Upper lobe of left lung (tissue), 6 donors: ENCODE measurements at regions not wholly inside any gene's neighbourhood (a gene's known extent, or its start where the extent isn't known, plus 50 kb on each side); places are given as distances from the start of the nearest gene placed in this dataset.

Source experiments
- ATAC-seq, 2 donors: fragments of 200-7000 bp; cut with Tn5 transposase; one replicate each; pipeline ENCODE4 v1.9.1; 2022; ENCODE audit warnings: mild to moderate bottlenecking in 2 of 2, moderate library complexity in 2 of 2; ENCODE audit not compliant: low FRiP score in 2 of 2
- DNase-seq, 2 donors: peaks; one replicate each; pipeline ENCODE4 v3.0.0-alpha.2; 2019 to 2020
- H3K27ac ChIP-seq, 4 donors: fragments of 200-600 bp; sonication (generic); one replicate each; pipeline ENCODE4 v1.5.1; 2016 to 2019
- H3K27me3 ChIP-seq, 4 donors: fragments of 200-600 bp; sonication (generic); one replicate each; pipeline ENCODE4 v1.5.1; 2017 to 2019
- H3K36me3 ChIP-seq, 4 donors: fragments of 200-600 bp; sonication (generic); one replicate each; pipeline ENCODE4 v1.5.1; 2016 to 2019
- H3K4me1 ChIP-seq, 4 donors: fragments of 200-600 bp; sonication (generic); one replicate each; pipeline ENCODE4 v1.5.1; 2018 to 2019
- H3K4me3 ChIP-seq, 4 donors: fragments of 200-600 bp; sonication (generic); one replicate each; pipeline ENCODE4 v1.5.1; 2017 to 2019; ENCODE audit warnings: mild to moderate bottlenecking in 2 of 4, moderate library complexity in 1 of 4
- H3K9me3 ChIP-seq, 4 donors: fragments of 200-600 bp; sonication (generic); one replicate each; pipeline ENCODE4 v1.5.1; 2018 to 2019
- CTCF ChIP-seq, 6 experiments: fragments of 450-650 bp in 4 of 6; fragments of 200-600 bp in 2 of 6; sonication (generic) in 2 of 6; IDR thresholded peaks; one replicate each; pipeline ENCODE4 v1.5.1; 2016 to 2019; ENCODE audit warnings: antibody characterized with exemption in 6 of 6
- EP300 ChIP-seq, 4 donors: sonication (generic); formaldehyde crosslinking; IDR thresholded peaks; one replicate each; pipeline ENCODE4 v1.5.1; 2017; ENCODE audit warnings: antibody characterized with exemption in 4 of 4, control low read depth in 2 of 4
- POLR2A ChIP-seq, 4 donors: fragments of 450-650 bp; IDR thresholded peaks; one replicate each; pipeline ENCODE4 v1.5.1; 2016 to 2017; ENCODE audit warnings: antibody characterized with exemption in 4 of 4, mild to moderate bottlenecking in 2 of 4
- POLR2AphosphoS5 ChIP-seq, 2 donors: sonication (generic); formaldehyde crosslinking; IDR thresholded peaks; one replicate each; pipeline ENCODE4 v1.5.1; 2017; ENCODE audit warnings: antibody characterized with exemption in 2 of 2
- WGBS, 2 donors: methylation state at CpG; one replicate each; pipeline ENCODE4 v1.1.5; 2017 to 2018; 5-methylcytosine and 5-hydroxymethylcytosine counted together
- donor health status: DM: no; HTN: no; CAD: no; lungs with moderate emphysema.
- donor health status: DM: no; HTN: yes; CAD: no; lungs with severe emphysema.

DNA sequence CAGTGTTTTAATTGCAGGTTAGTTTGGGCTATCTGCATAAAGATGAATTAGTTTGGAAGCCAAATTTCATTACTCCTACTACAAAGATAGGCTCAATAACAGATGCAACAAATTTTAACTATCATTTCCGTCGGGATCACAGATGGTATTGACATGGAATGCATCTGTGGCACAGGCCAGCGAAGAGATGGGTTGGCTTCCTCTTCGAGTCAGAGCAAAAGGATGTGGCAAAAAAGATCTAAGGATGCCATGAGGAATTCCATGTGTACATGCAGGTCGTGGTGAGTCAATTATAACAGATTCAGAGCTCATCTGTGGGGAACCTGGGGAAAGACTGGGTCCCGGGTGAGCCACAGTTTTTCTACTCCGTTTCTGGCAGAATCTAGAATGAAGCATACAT, 83.0 kb upstream of the CITED2 start:
- TF ChIP-seq EP300 (IDR thresholded peaks at IDR 0.05) (no peak), POLR2A (IDR thresholded peaks at IDR 0.05) (no peak), CTCF (IDR thresholded peaks at IDR 0.05) (no peak), POLR2AphosphoS5 (IDR thresholded peaks at IDR 0.05) (no peak)
- Histone ChIP-seq H3K27ac (no peak overlapping the region), H3K27me3 (no peaks in the 10 kb centered on the region), H3K36me3 (no peaks in the 10 kb centered on the region), H3K4me3 (no peak overlapping the region), H3K9me3 (no peaks in the 10 kb centered on the region), H3K4me1 (no peaks in the 10 kb centered on the region)
- ATAC-seq (no peak), DNase-seq (no peak)
- WGBS, 2 donors = 78 to 88% methylated on average over 7 of the region's 7 CpGs

- Histone ChIP-seq H3K36me3 (no peaks in the 10 kb centered on the region), H3K9me3 (no peaks in the 10 kb centered on the region), H3K4me1 (no peaks in the 10 kb centered on the region), H3K27me3 (no peaks in the 10 kb centered on the region), H3K4me3 (no peak overlapping the region), H3K27ac (no peak overlapping the region)
- DNase-seq (no peak), ATAC-seq (no peak)
- TF ChIP-seq POLR2A (IDR thresholded peaks at IDR 0.05) (no peak), POLR2AphosphoS5 (IDR thresholded peaks at IDR 0.05) (no peak), EP300 (IDR thresholded peaks at IDR 0.05) (no peak), CTCF (IDR thresholded peaks at IDR 0.05) (no peak)
- 47 to 63% methylated on average over 2 of the region's 2 CpGs for WGBS, 2 donors
These were observed 77.9 kb upstream of the CITED2 start for GRCh38 chr6:139452148-139452876.

- no peaks in the 10 kb centered on the region for H3K27me3 ChIP-seq
- ATAC-seq = no peak
- H3K9me3 ChIP-seq = no peaks in the 10 kb centered on the region
- DNase-seq = no peak
- no peak overlapping the region for H3K27ac ChIP-seq
- no peaks in the 10 kb centered on the region for H3K4me1 ChIP-seq
- no peak for TF ChIP-seq CTCF (IDR thresholded peaks at IDR 0.05)
- TF ChIP-seq POLR2AphosphoS5 (IDR thresholded peaks at IDR 0.05) = no peak
- no peak for TF ChIP-seq POLR2A (IDR thresholded peaks at IDR 0.05)
- TF ChIP-seq EP300 (IDR thresholded peaks at IDR 0.05) = no peak
- no peak overlapping the region for H3K4me3 ChIP-seq
- H3K36me3 ChIP-seq = no peaks in the 10 kb centered on the region
These were observed 75.2 kb upstream of the CITED2 start for GRCh38 chr6:139449611-139450000.

DNA sequence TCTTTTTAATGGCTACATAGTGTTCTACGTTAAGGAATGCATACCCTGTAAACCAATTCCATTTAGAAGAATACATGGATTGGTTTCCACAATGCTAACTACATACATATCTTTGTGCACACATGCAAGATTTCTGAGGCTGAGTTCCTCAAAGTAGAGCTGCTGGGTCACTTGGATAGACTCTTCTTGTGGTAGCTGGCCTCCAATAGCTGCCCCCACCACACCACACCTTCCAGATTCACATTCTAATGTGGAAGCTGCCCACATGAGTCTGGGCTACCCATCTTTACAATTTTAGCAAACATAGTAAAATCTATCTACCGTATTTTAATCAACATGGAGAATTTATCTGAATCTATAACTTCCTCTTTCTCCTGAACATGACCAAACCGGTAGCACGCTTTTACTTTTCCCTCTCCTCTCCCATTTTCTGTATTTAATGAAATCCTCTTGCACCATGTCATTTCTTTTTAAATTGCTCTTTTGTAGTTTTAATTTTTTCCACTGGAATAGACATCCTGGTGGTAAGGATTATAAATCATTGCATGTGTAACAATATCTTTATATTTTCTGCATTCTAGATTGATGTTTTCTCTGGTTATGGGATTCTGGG, 74.7 kb upstream of the CITED2 start:
- no peaks in the 10 kb centered on the region for H3K36me3 ChIP-seq
- H3K27me3 ChIP-seq = no peaks in the 10 kb centered on the region
- no peak overlapping the region for H3K4me3 ChIP-seq
- H3K9me3 ChIP-seq = no peaks in the 10 kb centered on the region
- ATAC-seq (no peak), DNase-seq (no peak)
- H3K4me1 ChIP-seq = no peaks in the 10 kb centered on the region
- TF ChIP-seq EP300 (IDR thresholded peaks at IDR 0.05) (no peak), POLR2AphosphoS5 (IDR thresholded peaks at IDR 0.05) (no peak), CTCF (IDR thresholded peaks at IDR 0.05) (no peak), POLR2A (IDR thresholded peaks at IDR 0.05) (no peak)
- no peak overlapping the region for H3K27ac ChIP-seq
- 80 to 84% methylated on average over 4 of the region's 4 CpGs for WGBS, 2 donors
